ENCODE measurements at regions not wholly inside any gene's neighbourhood (a gene's known extent, or its start where the extent isn't known, plus 50 kb on each side); places are given as distances from the start of the nearest gene placed in this dataset.
"Not testable (repeated sequence)": the region's sequence is repeated elsewhere in the genome, so short reads cannot be mapped to it uniquely, and the experiment has no call there.

GRCh38 chr15:69874321-69874720 lies 223.4 kb downstream of the TLE3 start:
- no peak for ATAC-seq

GRCh38 chr15:69876064-69876940 lies 221.4 kb downstream of the TLE3 start:
- no peak for ATAC-seq

GRCh38 chr15:69879963-69880362 lies 217.8 kb downstream of the TLE3 start:
- not testable (repeated sequence) for ATAC-seq

GRCh38 chr15:69880571-69881301 lies 217.0 kb downstream of the TLE3 start:
- no peak for ATAC-seq

- ATAC-seq, result peak; percentile 44
Measured at GRCh38 chr15:69881302-69881670, 216.4 kb downstream of the TLE3 start.

GRCh38 chr15:69881766-69882165 lies 216.0 kb downstream of the TLE3 start:
- ATAC-seq, result peak; percentile 37

GRCh38 chr15:69883306-69883705 lies 214.4 kb downstream of the TLE3 start:
- ATAC-seq, result no peak

GRCh38 chr15:69885173-69885955 lies 212.4 kb downstream of the TLE3 start:
- no peak for ATAC-seq

- ATAC-seq, result no peak
Measured at GRCh38 chr15:69887009-69887408, 210.7 kb downstream of the TLE3 start.

- no peak for ATAC-seq
Measured at GRCh38 chr15:69887553-69887952, 210.2 kb downstream of the TLE3 start.

- ATAC-seq, result no peak
Measured at GRCh38 chr15:69888406-69888805, 209.3 kb downstream of the TLE3 start.

GRCh38 chr15:69891070-69891536 lies 206.6 kb downstream of the TLE3 start:
- ATAC-seq, result no peak

GRCh38 chr15:69891606-69892005 lies 206.1 kb downstream of the TLE3 start:
- ATAC-seq, result no peak

- ATAC-seq, result no peak
Measured at GRCh38 chr15:69892351-69892750, 205.4 kb downstream of the TLE3 start.

GRCh38 chr15:69893086-69893485 lies 204.6 kb downstream of the TLE3 start:
- ATAC-seq, result no peak

GRCh38 chr15:69893863-69894262 lies 203.9 kb downstream of the TLE3 start:
- ATAC-seq, result no peak

GRCh38 chr15:69895202-69895601 lies 202.5 kb downstream of the TLE3 start:
- no peak for ATAC-seq

- ATAC-seq, result no peak
Measured at GRCh38 chr15:69896606-69897005, 201.1 kb downstream of the TLE3 start.

- no peak for ATAC-seq
Measured at GRCh38 chr15:69897061-69897460, 200.7 kb downstream of the TLE3 start.

GRCh38 chr15:69897471-69898237 lies 200.1 kb downstream of the TLE3 start:
- ATAC-seq, result no peak

GRCh38 chr15:69898243-69898642 lies 199.5 kb downstream of the TLE3 start:
- ATAC-seq, result no peak

- no peak for ATAC-seq
Measured at GRCh38 chr15:69902414-69903062, 195.2 kb downstream of the TLE3 start.
